CD4-positive, alpha-beta T cell treated with Interferon gamma for 1 hour (primary cell): ENCODE measurements at regions not wholly inside any gene's neighbourhood (a gene's known extent, or its start where the extent isn't known, plus 50 kb on each side); places are given as distances from the start of the nearest gene placed in this dataset.
"Not testable (repeated sequence)": the region's sequence is repeated elsewhere in the genome, so short reads cannot be mapped to it uniquely, and the experiment has no call there.

Experiments used
- DNase-seq: peaks from one replicate; pipeline ENCODE4 v3.0.0-alpha.2; 2020

- DNase-seq: no peak
These were observed 154.0 kb downstream of the REEP3 start for GRCh38 chr10:63675171-63675570.

- DNase-seq: no peak
These were observed 155.8 kb downstream of the REEP3 start for GRCh38 chr10:63677001-63677400.

GRCh38 chr10:63680545-63680944, 159.3 kb downstream of the REEP3 start:
- DNase-seq: not testable (repeated sequence)

GRCh38 chr10:63681993-63682697, 160.9 kb downstream of the REEP3 start:
- no peak for DNase-seq

GRCh38 chr10:63682698-63683052, 161.5 kb downstream of the REEP3 start:
- DNase-seq: not testable (repeated sequence)

- no peak for DNase-seq
These were observed 162.0 kb downstream of the REEP3 start for GRCh38 chr10:63683223-63683622.

GRCh38 chr10:63683686-63684085, 162.5 kb downstream of the REEP3 start:
- no peak for DNase-seq

GRCh38 chr10:63684257-63684936, 163.2 kb downstream of the REEP3 start:
- no peak for DNase-seq

- DNase-seq: no peak
These were observed 168.6 kb downstream of the REEP3 start for GRCh38 chr10:63689768-63690167.

GRCh38 chr10:63692220-63692896, 171.2 kb downstream of the REEP3 start:
- no peak for DNase-seq

- not testable (repeated sequence) for DNase-seq
These were observed 171.8 kb downstream of the REEP3 start for GRCh38 chr10:63693021-63693420.

- no peak for DNase-seq
These were observed 175.0 kb downstream of the REEP3 start for GRCh38 chr10:63696205-63696604.

GRCh38 chr10:63697956-63698786, 177.0 kb downstream of the REEP3 start:
- DNase-seq: peak; percentile 4

GRCh38 chr10:63698787-63699150, 177.6 kb downstream of the REEP3 start:
- DNase-seq: no peak

- peak; percentile 15 for DNase-seq
These were observed 178.8 kb downstream of the REEP3 start for GRCh38 chr10:63699785-63700613.

GRCh38 chr10:63700631-63701156, 179.5 kb downstream of the REEP3 start:
- DNase-seq: no peak

GRCh38 chr10:63702092-63702491, 180.9 kb downstream of the REEP3 start:
- DNase-seq: no peak

- peak; percentile 40 for DNase-seq
These were observed 182.0 kb downstream of the REEP3 start for GRCh38 chr10:63703113-63703670.

- DNase-seq: no peak
These were observed 182.6 kb downstream of the REEP3 start for GRCh38 chr10:63703740-63704345.

- peak; percentile 8 for DNase-seq
These were observed 186.2 kb downstream of the REEP3 start for GRCh38 chr10:63707254-63707910.

GRCh38 chr10:63708421-63708820, 187.2 kb downstream of the REEP3 start:
- DNase-seq: no peak
